ENCODE measurements at regions not wholly inside any gene's neighbourhood (a gene's known extent, or its start where the extent isn't known, plus 50 kb on each side); places are given as distances from the start of the nearest gene placed in this dataset.
A peak's percentile ranks its signal among the peaks of the same experiment; 100 is the strongest.
"Not testable (repeated sequence)": the region's sequence is repeated elsewhere in the genome, so short reads cannot be mapped to it uniquely, and the experiment has no call there.

- Histone ChIP-seq H3K4me3 (no peak overlapping the region), H3K27ac (no peak overlapping the region)
These were observed 258.8 kb upstream of the GK2 start for GRCh38 chr4:79666875-79667274.

DNA sequence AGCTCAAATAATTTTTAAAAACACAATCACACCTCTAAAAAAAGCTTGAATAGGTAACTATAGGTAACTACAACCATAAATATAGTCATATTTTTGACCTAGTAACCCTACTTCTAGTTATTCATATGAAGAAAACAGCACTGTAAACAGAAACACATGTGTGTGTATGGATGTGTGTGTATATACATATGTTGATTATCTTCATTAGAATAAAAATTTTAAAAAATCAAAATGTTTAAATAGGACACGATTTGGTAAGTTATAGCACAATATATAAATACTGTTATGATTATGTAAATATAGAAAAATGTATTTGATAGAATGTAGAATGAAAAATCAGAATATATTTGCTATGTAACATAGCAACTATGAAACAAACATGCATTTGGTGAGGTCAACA lies 258.1 kb upstream of the GK2 start:
- Histone ChIP-seq H3K27ac (no peak overlapping the region), H3K4me3 (no peak overlapping the region)

DNA sequence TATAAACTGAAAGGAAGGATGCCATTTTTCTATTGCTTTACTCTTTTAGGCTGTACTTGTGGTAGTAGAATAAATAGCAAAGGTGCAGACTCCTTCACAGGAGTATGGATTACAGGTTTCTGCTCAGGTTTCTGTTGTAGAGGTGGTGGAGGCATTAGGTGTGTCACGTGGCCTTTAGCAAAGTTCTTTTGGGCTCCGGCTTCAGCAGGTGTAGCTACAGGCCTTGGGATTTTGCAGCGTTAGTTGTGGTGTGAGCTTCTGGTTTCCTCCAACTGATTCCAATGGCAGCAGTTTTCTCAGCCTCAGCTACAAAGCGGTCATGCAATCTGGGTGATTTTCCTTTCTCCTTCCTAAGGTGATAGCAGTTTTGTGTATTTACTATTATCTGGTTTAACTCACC lies 255.8 kb upstream of the GK2 start:
- H3K4me3 ChIP-seq: no peak overlapping the region
- no peak overlapping the region for H3K27ac ChIP-seq

- Histone ChIP-seq H3K27ac (no peak overlapping the region), H3K4me3 (no peak overlapping the region)
These were observed 255.1 kb upstream of the GK2 start for GRCh38 chr4:79663141-79663540.

DNA sequence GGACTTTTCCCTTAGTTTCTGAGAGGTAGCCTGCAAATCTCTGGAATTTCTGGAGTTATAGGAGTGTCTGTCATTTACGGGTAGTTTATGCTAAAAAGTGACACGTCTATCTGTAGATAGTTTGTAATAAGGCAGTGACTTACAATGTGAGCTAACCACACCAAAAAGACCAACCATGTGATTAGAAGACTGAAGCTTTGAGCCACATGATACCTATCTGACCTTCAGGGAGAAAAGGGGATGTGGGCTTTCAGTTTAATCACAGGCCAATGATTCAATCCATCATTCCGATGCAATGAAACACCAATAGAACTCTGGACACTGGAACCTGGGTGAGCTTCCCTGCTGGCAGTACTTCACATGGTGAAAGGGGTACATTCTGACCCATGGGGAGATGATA lies 254.6 kb upstream of the GK2 start:
- no peak overlapping the region for H3K4me3 ChIP-seq
- H3K27ac ChIP-seq: no peak overlapping the region

DNA sequence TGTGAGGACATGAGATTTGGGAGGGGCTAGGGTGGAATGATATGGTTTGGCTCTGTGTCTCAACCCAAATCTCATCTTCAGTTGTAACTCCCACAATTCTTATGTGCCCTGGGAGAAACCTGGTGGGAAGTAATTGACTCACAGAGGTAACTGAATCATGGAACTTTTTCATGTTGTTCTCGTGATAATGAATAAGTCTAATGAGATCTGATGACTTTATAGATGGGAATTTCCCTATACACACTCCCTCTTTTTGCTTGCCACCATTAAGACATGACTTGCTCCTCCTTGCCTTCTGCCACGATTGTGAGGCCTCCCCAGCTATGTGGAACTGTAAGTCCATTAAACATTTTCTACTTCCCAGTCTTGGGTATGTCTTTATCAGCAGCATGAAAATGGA lies 253.2 kb upstream of the GK2 start:
- Histone ChIP-seq H3K4me3 (no peak overlapping the region), H3K27ac (no peak overlapping the region)

DNA sequence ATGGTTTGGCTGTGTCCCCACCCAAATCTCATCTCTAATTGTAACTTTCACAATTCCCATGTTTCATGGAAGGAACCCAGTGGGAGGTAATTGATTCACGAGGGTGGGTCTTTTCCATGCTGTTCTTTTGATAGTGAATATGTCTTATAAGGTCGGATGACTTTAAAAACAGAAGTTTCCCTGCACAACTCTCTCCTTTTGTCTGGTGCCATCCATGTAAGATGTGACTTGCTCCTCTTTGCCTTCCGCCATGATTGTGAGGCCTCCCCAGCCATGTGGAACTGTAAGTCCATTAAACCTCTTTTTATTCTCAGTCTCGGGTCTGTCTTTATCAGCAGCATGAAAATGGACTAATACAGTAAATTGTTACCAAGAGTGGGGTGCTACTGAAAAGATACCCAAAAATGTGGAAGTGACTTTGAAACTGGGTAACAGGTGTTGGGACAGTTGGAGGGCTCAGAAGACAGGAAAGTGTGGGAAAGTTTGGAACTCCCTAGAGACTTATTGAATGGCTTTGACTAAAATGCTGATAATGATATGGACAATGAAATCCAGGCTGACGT lies 251.4 kb upstream of the GK2 start:
- H3K27ac ChIP-seq, H3K4me3 ChIP-seq: not testable (repeated sequence)

DNA sequence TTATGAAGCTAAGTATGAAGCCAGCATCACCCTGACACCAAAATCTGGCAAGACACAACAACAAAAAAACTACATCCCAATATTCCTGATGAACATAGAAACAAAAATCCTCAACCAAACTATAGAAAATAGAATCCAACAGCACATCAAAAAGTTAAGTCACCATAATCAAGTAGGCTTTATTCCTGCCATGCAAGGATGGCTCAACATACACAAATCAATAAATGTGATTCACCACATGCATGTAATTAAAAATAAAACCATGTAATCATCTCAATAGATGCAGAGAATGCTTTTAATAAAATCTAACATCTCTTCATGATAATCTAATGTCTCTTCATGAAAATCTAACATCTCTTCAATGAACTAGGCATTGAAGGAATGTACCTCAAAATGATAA lies 249.4 kb upstream of the GK2 start:
- H3K27ac ChIP-seq: no peak overlapping the region
- no peak overlapping the region for H3K4me3 ChIP-seq

- Histone ChIP-seq H3K4me3 (no peak overlapping the region), H3K27ac (peak overlapping the region in 1 of 21 experiments; percentile 26)
These were observed 245.8 kb upstream of the GK2 start for GRCh38 chr4:79653871-79654270.

GRCh38 chr4:79652738-79653137 lies 244.7 kb upstream of the GK2 start:
- Histone ChIP-seq H3K27ac (no peak overlapping the region), H3K4me3 (no peak overlapping the region)

DNA sequence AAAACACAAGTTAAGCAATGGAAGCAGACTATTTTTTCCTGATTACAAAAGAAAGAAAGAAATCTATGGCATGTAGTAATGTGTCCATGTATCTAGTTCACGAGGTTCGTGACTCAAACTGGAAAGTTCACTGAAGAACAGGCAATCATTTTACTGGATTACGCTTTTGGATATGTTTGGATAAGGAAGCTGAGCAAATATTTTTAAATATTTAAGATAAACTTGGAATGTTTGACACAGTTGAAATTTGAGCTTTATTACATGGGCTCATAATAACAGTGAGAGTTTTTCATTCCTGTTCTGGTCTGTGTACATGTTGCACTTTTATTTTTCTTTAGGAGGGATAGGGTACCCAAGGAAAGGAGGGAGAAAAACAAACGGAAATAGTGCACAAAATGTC lies 244.2 kb upstream of the GK2 start:
- H3K4me3 ChIP-seq: no peak overlapping the region
- H3K27ac ChIP-seq: no peak overlapping the region

GRCh38 chr4:79651456-79651855 lies 243.4 kb upstream of the GK2 start:
- Histone ChIP-seq H3K27ac (peak overlapping the region in 8 of 21 experiments; percentile 3 to 61 (median 34)), H3K4me3 (no peak overlapping the region)

DNA sequence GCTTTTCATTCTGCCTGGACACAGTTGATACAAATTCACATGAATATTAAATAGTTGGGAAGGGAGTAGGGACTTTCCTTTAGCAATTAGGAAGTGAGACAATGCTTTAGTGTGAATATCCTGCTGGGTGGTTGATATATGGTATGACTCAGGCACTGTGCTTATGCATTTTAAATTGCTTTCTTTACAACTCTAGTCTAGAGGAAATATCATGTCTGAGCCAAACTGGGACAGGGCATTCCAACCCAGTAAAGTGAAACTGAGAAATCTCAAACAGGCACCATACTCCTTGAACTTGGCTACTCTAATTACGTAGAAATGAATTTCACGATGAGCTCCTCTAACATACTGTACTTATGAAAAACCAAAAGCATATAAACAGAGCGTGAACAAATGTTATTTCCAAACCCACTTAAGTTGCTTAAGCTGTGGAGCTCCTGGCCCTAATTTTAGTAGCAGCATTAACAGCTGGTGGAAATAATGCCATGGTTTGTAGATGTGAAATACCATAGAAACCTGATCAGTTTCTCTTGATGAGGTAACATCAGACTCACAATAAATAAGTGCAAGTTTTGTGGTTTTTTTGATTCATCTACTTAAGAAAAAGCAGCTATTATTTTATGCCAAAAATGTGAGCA lies 242.9 kb upstream of the GK2 start:
- H3K4me3 ChIP-seq: no peak overlapping the region
- peak overlapping the region in 13 of 21 experiments; percentile 3 to 61 (median 38) for H3K27ac ChIP-seq

GRCh38 chr4:79650217-79650616 lies 242.2 kb upstream of the GK2 start:
- no peak overlapping the region for H3K4me3 ChIP-seq
- H3K27ac ChIP-seq: peak overlapping the region in 9 of 21 experiments; percentile 3 to 52 (median 44)

GRCh38 chr4:79645942-79646341 lies 237.9 kb upstream of the GK2 start:
- H3K4me3 ChIP-seq: no peak overlapping the region
- no peak overlapping the region for H3K27ac ChIP-seq

DNA sequence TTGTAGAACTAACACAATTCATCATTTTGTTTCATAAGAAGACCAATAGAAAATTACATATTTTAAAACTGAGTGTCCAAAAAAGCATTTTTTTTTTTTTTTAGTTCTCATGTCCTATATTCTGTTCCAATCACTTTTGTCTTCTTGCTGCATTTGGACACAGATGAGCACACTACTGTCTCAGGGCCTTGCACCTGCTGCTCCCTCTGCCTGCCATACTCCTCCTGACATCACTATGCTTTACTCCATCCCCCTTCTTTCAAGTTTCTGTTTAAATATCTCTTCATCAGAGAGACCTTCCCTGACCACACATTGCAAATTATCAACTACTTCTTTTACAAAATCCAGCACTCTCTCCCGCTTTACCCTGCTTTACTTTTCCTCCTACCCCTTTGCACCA lies 230.7 kb upstream of the GK2 start:
- no peak overlapping the region for H3K27ac ChIP-seq
- no peak overlapping the region for H3K4me3 ChIP-seq

DNA sequence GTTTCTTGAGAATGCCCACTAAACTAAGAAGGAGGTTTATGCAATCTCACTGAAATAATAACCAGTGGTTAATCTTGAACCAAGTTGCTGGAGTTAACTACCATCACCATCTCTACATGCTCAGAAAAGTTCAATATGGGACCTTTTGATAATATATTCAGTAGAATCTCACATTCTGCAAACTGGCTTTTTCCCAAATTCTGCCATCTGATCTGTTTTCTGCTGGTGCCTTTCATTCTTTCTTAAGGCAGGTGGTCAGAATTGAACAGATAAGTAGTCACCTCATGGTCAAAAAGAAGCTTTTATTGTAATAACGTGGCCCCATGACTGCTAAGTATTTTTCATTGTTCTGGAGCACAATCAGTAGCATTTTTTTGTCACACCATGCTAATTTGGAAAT lies 229.0 kb upstream of the GK2 start:
- Histone ChIP-seq H3K27ac (no peak overlapping the region), H3K4me3 (no peak overlapping the region)

DNA sequence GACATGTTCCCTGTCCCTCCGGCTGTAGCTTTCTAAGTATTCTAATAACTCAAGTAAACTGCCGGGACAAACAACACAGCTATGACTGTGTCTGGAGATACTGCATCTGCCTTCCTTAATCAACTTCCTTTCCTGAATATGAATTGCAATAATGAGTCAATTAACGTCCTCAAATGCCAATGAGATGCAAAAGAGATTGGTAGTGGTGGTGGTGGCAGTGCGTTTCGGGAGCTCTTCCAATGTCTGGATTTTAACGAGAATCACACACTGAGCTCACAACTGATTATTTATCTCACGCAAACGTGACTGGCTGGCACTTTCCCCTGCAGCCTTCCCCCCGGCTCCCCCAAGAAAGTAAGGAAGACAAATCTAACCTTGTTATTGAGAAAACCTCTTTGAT lies 226.1 kb upstream of the GK2 start:
- Histone ChIP-seq H3K4me3 (no peak overlapping the region), H3K27ac (no peak overlapping the region)

GRCh38 chr4:79632114-79632513 lies 224.1 kb upstream of the GK2 start:
- no peak overlapping the region for H3K27ac ChIP-seq
- H3K4me3 ChIP-seq: no peak overlapping the region

GRCh38 chr4:79626611-79627010 lies 218.6 kb upstream of the GK2 start:
- Histone ChIP-seq H3K4me3 (no peak overlapping the region), H3K27ac (peak overlapping the region in 1 of 21 experiments; percentile 20)

DNA sequence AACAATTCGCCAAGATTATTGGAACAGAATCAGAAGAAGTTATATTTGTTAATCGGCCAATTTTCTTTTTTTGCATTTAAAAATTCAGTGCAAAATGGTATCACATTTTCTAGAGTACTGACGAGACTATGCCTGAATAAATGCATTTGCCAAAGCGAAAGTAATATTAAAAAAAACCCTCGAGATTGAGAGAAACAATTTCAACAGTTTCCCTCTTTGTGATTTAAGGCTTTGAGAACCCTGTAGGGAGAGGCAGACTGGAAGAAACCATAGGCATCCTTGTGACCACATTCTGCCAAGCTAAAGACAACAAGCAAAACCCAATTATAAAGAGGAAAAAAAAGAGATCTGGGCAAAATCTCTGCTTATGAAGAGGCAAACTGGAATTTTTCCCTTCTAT lies 218.1 kb upstream of the GK2 start:
- H3K4me3 ChIP-seq: no peak overlapping the region
- peak overlapping the region in 1 of 21 experiments; percentile 20 for H3K27ac ChIP-seq

GRCh38 chr4:79625361-79625760 lies 217.3 kb upstream of the GK2 start:
- Histone ChIP-seq H3K27ac (no peak overlapping the region), H3K4me3 (no peak overlapping the region)
